Bronchial epithelial cell (primary cell): ENCODE measurements at regions not wholly inside any gene's neighbourhood (a gene's known extent, or its start where the extent isn't known, plus 50 kb on each side); places are given as distances from the start of the nearest gene placed in this dataset.

Experiments
- DNase-seq: peaks from one replicate; pipeline ENCODE4 v3.0.0-alpha.2; 2010; ENCODE audit warnings: low read depth
- FAIRE-seq: peaks from 2 replicates; lab custom pipeline; 2011; peaks lifted over from hg19 to GRCh38; lab: Jason Lieb, UNC
- H3K27me3 ChIP-seq: 2 replicates; pipeline ENCODE4 v1.5.1; 2011; ENCODE audit warnings: low read length; ENCODE audit not compliant: control insufficient read depth, insufficient read depth
- H3K36me3 ChIP-seq: 2 replicates; pipeline ENCODE4 v1.5.1; 2011; ENCODE audit warnings: low read length; ENCODE audit not compliant: control insufficient read depth, insufficient read depth
- H3K4me3 ChIP-seq: 2 replicates; pipeline ENCODE4 v1.5.1; 2011; ENCODE audit warnings: mild to moderate bottlenecking, low read depth, low read length, control low read depth
- TF ChIP-seq, protein P1 (sequence below): IDR thresholded peaks from 2 replicates; pipeline ENCODE4 v1.5.1; 2011; ENCODE audit warnings: mild to moderate bottlenecking, moderate library complexity, low read length, control low read depth, inconsistent platforms; ENCODE audit not compliant: insufficient read depth, severe bottlenecking

DNA sequence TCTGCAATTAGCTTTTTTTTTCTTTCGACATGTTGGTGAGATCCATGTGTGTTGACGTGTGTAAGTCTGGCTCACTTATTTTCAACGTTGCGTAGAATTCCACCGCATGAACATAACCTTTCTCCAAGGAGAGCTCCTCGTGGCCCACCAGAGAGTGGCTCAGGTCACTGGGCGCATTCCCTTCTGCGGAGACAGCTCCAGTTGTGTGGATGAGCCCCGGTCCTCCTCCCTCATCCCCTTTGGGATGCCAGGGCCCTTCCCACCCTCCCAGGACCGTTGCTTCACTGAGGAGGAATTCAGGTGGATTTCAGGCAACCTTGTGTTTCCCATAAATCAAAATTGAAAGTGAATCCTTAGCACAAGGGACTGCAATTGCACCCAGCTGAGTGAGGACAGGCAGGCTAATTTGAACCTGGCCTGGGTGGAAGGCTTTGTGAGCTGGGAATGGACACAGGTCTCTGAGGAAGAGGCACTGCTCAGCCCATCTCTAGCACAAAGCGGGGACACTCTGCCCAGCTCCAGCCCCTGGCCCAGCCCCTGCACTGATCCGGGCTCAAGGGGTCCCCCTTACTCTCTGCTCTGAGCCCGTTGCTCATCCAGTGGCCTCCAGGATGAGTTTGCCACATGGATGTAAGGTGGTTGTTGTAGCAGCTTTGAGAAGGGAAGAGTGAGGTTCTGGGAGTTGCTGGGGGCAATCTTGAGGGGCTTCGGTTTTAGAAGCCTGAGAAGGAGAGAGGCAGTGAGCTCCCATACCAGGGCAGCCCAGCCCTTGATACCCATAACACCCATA lies 57.8 kb upstream of the HAAO start:
- Histone ChIP-seq H3K4me3 (no peak overlapping the region), H3K36me3 (no peaks in the 10 kb centered on the region), H3K27me3 (no peaks in the 10 kb centered on the region)
- no peak for FAIRE-seq
- TF ChIP-seq, protein P1, sequence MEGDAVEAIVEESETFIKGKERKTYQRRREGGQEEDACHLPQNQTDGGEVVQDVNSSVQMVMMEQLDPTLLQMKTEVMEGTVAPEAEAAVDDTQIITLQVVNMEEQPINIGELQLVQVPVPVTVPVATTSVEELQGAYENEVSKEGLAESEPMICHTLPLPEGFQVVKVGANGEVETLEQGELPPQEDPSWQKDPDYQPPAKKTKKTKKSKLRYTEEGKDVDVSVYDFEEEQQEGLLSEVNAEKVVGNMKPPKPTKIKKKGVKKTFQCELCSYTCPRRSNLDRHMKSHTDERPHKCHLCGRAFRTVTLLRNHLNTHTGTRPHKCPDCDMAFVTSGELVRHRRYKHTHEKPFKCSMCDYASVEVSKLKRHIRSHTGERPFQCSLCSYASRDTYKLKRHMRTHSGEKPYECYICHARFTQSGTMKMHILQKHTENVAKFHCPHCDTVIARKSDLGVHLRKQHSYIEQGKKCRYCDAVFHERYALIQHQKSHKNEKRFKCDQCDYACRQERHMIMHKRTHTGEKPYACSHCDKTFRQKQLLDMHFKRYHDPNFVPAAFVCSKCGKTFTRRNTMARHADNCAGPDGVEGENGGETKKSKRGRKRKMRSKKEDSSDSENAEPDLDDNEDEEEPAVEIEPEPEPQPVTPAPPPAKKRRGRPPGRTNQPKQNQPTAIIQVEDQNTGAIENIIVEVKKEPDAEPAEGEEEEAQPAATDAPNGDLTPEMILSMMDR, result no peak
- DNase-seq, result no peak

DNA sequence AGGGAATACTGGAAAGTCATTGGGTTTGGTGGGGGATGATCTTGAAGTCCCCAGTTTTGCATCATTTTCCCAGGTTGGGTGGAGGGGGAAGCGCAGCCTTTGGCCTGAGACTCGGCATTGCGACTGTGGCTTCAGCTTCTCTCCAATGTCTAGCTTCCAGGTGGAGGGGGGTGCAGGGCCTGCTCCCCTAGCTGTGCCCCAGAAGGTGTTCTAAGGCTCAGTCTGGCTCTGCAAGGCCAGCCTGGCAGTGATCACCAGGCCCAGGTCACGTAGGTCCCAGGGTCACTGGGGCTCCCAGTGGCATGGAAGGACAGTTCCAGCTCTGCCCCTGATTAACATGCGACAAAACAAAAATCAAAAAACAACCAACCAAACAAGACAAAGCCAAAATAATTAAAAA lies 56.9 kb upstream of the HAAO start:
- FAIRE-seq, result no peak
- Histone ChIP-seq H3K27me3 (no peaks in the 10 kb centered on the region), H3K36me3 (no peaks in the 10 kb centered on the region), H3K4me3 (no peak overlapping the region)
- TF ChIP-seq, protein P1, result no peak
- no peak for DNase-seq

DNA sequence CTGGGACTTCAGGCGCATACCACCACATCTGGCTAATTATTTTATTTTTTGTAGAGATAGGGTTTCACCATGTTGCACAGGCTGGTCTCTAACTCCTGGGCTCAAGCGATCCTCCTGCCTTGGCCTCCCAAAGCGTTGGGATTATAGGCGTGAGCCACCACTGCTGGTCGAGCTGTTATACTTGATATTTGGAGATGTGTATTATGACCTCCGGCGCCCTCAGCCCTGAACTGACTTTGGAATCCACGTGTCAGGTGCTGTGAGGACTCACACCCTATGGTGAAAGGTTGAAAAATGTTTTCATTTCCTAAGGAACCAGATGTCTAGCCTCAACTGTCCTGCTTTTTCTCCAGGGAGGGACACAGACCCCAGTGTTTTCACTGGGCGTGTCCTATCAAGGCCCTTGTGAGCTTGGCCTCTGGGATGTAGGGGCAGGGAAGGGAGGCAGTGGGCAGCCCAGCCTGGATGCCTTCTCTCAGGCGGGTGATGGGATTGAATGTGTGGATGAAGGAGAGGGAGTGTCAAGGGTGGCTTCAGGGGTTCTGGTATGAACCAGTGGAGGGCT lies 56.4 kb upstream of the HAAO start:
- DNase-seq (no peak), FAIRE-seq (no peak)
- no peak overlapping the region for H3K4me3 ChIP-seq
- no peaks in the 10 kb centered on the region for H3K27me3 ChIP-seq
- TF ChIP-seq, protein P1, result no peak
- no peaks in the 10 kb centered on the region for H3K36me3 ChIP-seq

- DNase-seq (no peak), FAIRE-seq (no peak)
- H3K27me3 ChIP-seq, result no peaks in the 10 kb centered on the region
- TF ChIP-seq, protein P1, result no peak
- H3K4me3 ChIP-seq, result no peak overlapping the region
- H3K36me3 ChIP-seq, result no peaks in the 10 kb centered on the region
Observed at GRCh38 chr2:42848265-42848664, 55.9 kb upstream of the HAAO start.

- no peak for DNase-seq
- TF ChIP-seq, protein P1, result no peak
- Histone ChIP-seq H3K4me3 (no peak overlapping the region), H3K36me3 (no peaks in the 10 kb centered on the region), H3K27me3 (no peaks in the 10 kb centered on the region)
- FAIRE-seq, result no peak
Observed at GRCh38 chr2:42847596-42848151, 55.3 kb upstream of the HAAO start.
